ENCODE measurements at regions not wholly inside any gene's neighbourhood (a gene's known extent, or its start where the extent isn't known, plus 50 kb on each side); places are given as distances from the start of the nearest gene placed in this dataset.

GRCh38 chr1:80668372-80668771, 1132.4 kb upstream of the ADGRL2 start:
- TF ChIP-seq CTCF (IDR thresholded peaks at IDR 0.05) (no peak), POLR2A (IDR thresholded peaks at IDR 0.05) (no peak)
